ENCODE measurements at regions not wholly inside any gene's neighbourhood (a gene's known extent, or its start where the extent isn't known, plus 50 kb on each side); places are given as distances from the start of the nearest gene placed in this dataset.

DNA sequence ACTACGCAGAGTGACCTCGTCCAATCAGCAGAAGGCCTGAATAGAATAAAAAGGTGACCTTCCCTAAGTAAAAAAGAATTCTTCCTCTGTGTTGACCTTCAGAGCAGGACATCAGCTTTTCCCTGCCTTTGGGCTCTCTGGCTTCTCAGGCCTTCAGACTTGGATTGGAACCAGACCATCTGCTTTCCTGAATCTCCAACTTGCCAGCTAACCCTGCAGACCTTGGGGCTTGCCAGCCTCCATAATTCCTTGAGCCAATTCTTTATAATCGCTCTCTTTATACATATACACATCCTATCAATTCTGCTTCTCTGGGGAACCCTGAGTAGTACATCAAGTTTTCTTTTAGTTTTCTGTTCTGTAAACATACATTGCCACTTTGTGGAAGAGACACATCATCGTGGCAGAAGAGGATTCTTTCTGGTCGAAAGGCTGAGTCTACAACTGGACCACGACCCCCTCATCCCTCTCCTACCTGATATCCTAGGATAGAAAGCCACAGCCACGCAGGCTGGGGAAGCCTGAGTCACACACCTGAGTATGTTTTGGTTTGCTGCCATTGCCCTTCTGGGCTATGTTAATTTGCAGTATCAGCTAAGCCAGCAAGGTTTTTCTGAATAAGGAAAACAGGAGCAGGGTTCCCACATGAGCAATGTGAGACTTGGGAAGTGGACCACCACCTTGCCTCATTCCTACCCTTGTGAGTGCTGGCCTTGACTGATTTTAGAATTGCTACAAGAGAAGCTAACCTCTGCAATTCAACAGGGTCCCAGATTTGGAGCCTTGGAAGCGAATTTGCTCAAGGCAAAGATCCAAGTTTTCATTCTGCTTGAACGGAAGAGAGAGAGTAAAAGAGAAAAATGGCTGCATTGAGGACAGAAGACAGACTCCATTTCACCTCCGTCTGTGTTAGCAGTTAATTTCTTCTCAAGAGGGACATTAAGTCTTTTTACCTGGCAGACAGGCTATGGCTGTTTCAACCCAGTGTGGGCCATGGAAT lies 445.2 kb upstream of the FZD8 start:
- no peaks in the 10 kb centered on the region for H3K79me2 ChIP-seq (ENCODE audit: insufficient read depth, low read length)
- no peaks in the 10 kb centered on the region for H3K27me3 ChIP-seq (ENCODE audit: insufficient read depth, low read length)
- H3K9me3 ChIP-seq (ENCODE audit: control insufficient read depth in 1 of 2, insufficient read depth in 1 of 2, low read depth in 1 of 2, low read length in 2 of 2): peaks cover 5 to 12% of the 10 kb centered on the region in 2 experiments; a peak in 3 of 4 replicates
- no peaks in the 10 kb centered on the region for H4K20me1 ChIP-seq (ENCODE audit: insufficient read depth)
- H2AFZ ChIP-seq (ENCODE audit: low read depth, low read length, poor library complexity, severe bottlenecking): no peak overlapping the region
- intact Hi-C loops (cut with micrococcal nuclease): no loop called here
- ChIA-PET RAD21 (ENCODE audit: low non-redundant PET in 1 of 2, low total read pairs in 2 of 2, uncharacterized antibody in 2 of 2, unreplicated experiment in 2 of 2) (no interaction called here), CTCF (no interaction called here), POLR2A (no interaction called here)
- no peak overlapping the region for H3K4me2 ChIP-seq (ENCODE audit: low read length)
- DNase-seq (ENCODE audit: low read depth, low spot score) (no peak), ATAC-seq (no peak)
- no peaks in the 10 kb centered on the region for H3K4me1 ChIP-seq (ENCODE audit: control insufficient read depth in 1 of 2, insufficient read depth in 2 of 2, low read length in 2 of 2)
- no peaks in the 10 kb centered on the region for H3K9me2 ChIP-seq (ENCODE audit: insufficient read depth)
- BruUV-seq (replicated peaks): no TSS peak
- no peak overlapping the region for H3K9ac ChIP-seq (ENCODE audit: low read length)
- H3K36me3 ChIP-seq (ENCODE audit: control insufficient read depth in 1 of 2, insufficient read depth in 2 of 2, low read length in 2 of 2): no peaks in the 10 kb centered on the region
- H3K4me3 ChIP-seq (replicated peaks in 1 of 2; ENCODE audit: low read depth in 1 of 2, low read length in 2 of 2): no peak overlapping the region
- TF ChIP-seq POLR2AphosphoS5 (IDR thresholded peaks at IDR 0.05; ENCODE audit: low read depth, low read length): no peak
- no peak for TF ChIP-seq YY1 (IDR thresholded peaks at IDR 0.05; ENCODE audit: extremely low read depth, insufficient replicate concordance, low read depth, low read length)
- TF ChIP-seq SIN3A (IDR thresholded peaks at IDR 0.05; ENCODE audit: low read depth): no peak
- TF ChIP-seq SRF (IDR thresholded peaks at IDR 0.05; ENCODE audit: low read depth): no peak
- TF ChIP-seq RAD21 (IDR thresholded peaks at IDR 0.05; ENCODE audit: low read depth): no peak
- no peak for TF ChIP-seq SP1 (IDR thresholded peaks at IDR 0.05; ENCODE audit: low read depth)
- TF ChIP-seq POLR2A (IDR thresholded peaks at IDR 0.05; ENCODE audit: borderline replicate concordance, extremely low read depth, insufficient read depth, insufficient read length): no peak
- TF ChIP-seq TCF7L2 (IDR thresholded peaks at IDR 0.05; ENCODE audit: borderline replicate concordance, extremely low read depth, insufficient read depth, insufficient read length): no peak
- TF ChIP-seq, protein P1, sequence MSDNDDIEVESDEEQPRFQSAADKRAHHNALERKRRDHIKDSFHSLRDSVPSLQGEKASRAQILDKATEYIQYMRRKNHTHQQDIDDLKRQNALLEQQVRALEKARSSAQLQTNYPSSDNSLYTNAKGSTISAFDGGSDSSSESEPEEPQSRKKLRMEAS (IDR thresholded peaks at IDR 0.05): no peak
- no peak for TF ChIP-seq EZH2 (IDR thresholded peaks at IDR 0.05)
- no peak for TF ChIP-seq CBX3 (IDR thresholded peaks at IDR 0.05; ENCODE audit: low read depth)
- TF ChIP-seq, protein P2, sequence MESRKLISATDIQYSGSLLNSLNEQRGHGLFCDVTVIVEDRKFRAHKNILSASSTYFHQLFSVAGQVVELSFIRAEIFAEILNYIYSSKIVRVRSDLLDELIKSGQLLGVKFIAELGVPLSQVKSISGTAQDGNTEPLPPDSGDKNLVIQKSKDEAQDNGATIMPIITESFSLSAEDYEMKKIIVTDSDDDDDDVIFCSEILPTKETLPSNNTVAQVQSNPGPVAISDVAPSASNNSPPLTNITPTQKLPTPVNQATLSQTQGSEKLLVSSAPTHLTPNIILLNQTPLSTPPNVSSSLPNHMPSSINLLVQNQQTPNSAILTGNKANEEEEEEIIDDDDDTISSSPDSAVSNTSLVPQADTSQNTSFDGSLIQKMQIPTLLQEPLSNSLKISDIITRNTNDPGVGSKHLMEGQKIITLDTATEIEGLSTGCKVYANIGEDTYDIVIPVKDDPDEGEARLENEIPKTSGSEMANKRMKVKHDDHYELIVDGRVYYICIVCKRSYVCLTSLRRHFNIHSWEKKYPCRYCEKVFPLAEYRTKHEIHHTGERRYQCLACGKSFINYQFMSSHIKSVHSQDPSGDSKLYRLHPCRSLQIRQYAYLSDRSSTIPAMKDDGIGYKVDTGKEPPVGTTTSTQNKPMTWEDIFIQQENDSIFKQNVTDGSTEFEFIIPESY (IDR thresholded peaks at IDR 0.05; ENCODE audit: extremely low read depth, insufficient replicate concordance, low read length): no peak
- TF ChIP-seq EGR1 (IDR thresholded peaks at IDR 0.05; ENCODE audit: low read depth): no peak
- TF ChIP-seq JUND (IDR thresholded peaks at IDR 0.05): no peak
- TF ChIP-seq REST (IDR thresholded peaks at IDR 0.05; ENCODE audit: low read depth): no peak
- no peak overlapping the region for H3K27ac ChIP-seq (ENCODE audit: low read depth, low read length)
